ENCODE measurements at regions not wholly inside any gene's neighbourhood (a gene's known extent, or its start where the extent isn't known, plus 50 kb on each side); places are given as distances from the start of the nearest gene placed in this dataset.

DNA sequence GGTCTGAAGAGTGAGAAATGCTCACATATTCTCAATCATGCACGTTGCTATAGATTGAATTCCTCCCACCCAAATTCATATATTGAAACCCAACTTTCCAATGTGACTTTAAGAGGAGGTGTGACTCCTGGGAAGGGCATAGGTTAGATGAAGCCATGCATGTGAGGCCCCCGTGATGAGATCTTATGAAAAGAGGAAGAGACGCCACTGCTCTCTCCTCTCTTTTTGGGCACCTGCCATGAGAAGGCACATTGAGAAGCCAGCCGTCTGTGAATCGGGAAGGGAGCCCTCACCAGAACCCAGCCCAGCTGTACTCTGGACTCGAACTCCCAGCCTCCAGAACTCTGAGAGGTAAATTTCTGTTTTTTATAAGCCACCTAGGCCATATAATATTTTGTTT is 842.6 kb upstream of the SALL3 start:
- no peak for DNase-seq (ENCODE audit: low read depth in 4 of 4, low spot score in 1 of 4)

DNA sequence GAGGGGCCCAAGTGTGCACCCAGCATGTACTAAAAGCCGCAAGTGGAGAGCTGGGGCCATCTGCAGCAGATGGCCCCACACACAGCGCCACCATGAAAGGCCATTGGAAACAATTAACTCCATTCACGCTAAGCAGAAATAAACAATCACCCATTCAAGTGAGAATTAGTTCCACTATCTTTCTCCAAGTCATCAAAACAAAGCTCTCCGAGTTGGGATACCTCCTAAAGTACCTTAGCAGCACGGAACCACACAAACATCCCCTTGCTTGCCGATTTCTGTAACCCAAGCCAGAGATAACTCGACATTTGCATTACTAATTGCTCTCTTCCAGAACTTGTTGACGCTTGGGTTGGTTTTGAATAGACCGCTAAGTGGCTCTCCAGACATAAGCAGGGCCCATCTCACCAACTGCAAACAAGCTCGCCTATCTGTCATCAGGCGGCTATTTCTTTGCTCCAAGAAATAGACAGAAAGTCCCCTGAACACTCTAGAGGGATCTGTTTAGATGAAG is 840.6 kb upstream of the SALL3 start:
- no peak for DNase-seq (ENCODE audit: low read depth in 4 of 4, low spot score in 1 of 4)

GRCh38 chr18:78140294-78140693 is 839.3 kb upstream of the SALL3 start:
- no peak for DNase-seq (ENCODE audit: low read depth in 4 of 4, low spot score in 1 of 4)

DNA sequence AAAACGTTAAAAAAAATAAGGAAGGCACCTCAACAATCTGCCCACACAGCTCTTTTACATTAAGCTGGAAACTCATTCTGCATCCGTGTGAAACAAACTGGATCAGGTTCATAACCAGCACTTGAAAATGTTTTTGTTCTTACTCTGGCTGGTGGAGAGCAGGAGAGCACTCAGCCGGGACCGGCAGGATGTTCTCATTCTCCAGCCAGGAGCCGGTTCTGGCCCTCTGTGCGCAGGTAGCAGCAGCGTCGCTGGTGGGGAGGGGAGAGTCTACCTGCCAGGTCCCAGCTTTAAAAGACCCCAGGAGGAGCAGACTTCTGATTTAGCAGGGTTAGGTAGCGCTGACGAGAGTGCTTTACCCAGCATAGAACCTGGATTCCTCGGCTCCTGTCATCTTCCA is 834.9 kb upstream of the SALL3 start:
- no peak for DNase-seq (ENCODE audit: low read depth in 4 of 4, low spot score in 1 of 4)

DNA sequence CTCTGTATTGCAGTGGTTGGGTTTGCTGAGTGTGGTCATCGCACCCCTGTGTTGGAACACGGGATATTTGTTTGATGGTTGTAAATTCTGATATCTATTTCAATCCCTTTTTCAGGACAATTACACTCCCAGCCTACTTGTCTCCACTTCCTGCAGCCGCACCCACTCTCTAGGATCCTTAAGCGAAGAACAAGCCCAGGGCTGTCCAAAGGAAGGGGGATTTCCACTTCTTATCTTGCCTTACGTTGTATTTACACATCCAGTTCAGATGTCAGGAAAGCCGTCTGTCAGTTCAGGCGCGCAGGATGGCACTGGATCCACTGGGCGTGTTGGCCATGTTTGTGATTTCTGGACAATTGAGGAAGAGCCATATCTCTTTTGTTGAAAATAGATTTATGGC is 834.5 kb upstream of the SALL3 start:
- no peak for DNase-seq (ENCODE audit: low read depth in 4 of 4, low spot score in 1 of 4)

- DNase-seq (ENCODE audit: low read depth in 4 of 4, low spot score in 1 of 4): no peak
Measured at GRCh38 chr18:78146136-78147085, 833.2 kb upstream of the SALL3 start.

DNA sequence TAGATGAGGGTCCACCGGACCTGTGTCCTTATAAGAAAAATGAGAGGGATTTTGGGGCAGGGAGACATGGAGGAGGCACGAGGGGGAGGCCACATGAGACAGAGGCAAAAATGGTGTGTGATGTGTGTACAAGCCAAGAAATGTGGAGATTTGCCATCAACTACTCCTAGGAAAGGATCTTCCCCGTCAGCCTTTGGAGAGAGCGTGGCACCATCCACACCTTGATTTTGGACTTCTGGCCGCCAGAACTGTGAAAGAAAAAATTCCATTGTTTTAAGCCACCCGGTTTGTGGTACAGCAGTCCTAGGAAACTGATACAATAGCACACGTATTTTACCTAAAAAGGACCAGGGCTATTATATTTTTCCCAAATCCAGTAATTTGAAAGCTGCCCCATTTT is 829.0 kb upstream of the SALL3 start:
- DNase-seq (ENCODE audit: low read depth in 4 of 4, low spot score in 1 of 4): no peak

DNA sequence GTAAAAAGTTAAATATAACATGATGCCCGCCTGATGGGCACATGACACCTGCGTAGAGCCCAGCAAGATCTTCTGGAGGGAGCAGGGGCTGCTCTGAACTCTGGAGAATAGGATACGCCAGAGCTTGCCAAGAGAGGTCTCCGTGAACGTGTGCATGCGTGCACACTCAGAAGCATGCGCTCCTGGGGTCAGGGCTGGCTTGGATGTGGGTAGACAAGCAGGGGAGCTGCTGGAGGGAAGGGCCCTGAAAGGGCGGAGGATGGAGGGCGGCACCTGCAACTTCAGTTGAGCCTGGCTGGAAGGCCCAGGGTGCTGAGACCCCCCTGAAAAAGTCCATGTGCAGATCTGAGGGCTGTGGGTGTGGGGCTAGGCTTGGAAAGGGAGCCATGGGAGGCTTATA is 828.4 kb upstream of the SALL3 start:
- DNase-seq (ENCODE audit: low read depth in 4 of 4, low spot score in 1 of 4): no peak

- DNase-seq (ENCODE audit: low read depth in 4 of 4, low spot score in 1 of 4): no peak
Measured at GRCh38 chr18:78151948-78152725, 827.5 kb upstream of the SALL3 start.

GRCh38 chr18:78153362-78153761 is 826.3 kb upstream of the SALL3 start:
- no peak for DNase-seq (ENCODE audit: low read depth in 4 of 4, low spot score in 1 of 4)

DNA sequence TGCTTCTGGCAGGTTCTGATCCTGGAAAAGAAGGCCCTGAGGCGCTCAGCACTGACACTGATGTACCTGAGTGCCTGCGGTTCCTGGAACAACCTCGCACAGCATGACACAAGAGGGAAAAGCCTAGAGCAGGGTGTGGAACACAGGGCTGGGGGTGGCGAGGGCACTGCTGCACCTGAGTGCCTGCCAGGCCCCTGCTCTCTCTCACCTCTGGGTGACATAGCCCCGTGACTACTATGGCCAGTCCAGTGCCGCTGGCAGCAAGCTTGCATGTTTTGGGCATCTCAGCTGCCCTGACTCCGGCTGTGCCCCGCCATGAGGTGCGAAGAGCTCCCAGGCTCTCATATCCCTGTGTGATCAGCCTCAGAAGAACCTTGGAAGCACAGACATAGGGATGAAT is 825.2 kb upstream of the SALL3 start:
- DNase-seq (ENCODE audit: low read depth in 4 of 4, low spot score in 1 of 4): no peak

- no peak for DNase-seq (ENCODE audit: low read depth in 4 of 4, low spot score in 1 of 4)
Measured at GRCh38 chr18:78154853-78155252, 824.8 kb upstream of the SALL3 start.

- no peak for DNase-seq (ENCODE audit: low read depth in 4 of 4, low spot score in 1 of 4)
Measured at GRCh38 chr18:78156466-78156865, 823.2 kb upstream of the SALL3 start.

- DNase-seq (ENCODE audit: low read depth in 4 of 4, low spot score in 1 of 4): no peak
Measured at GRCh38 chr18:78158943-78159342, 820.7 kb upstream of the SALL3 start.

GRCh38 chr18:78159397-78159796 is 820.2 kb upstream of the SALL3 start:
- no peak for DNase-seq (ENCODE audit: low read depth in 4 of 4, low spot score in 1 of 4)

GRCh38 chr18:78160961-78161656 is 818.5 kb upstream of the SALL3 start:
- no peak for DNase-seq (ENCODE audit: low read depth in 4 of 4, low spot score in 1 of 4)

DNA sequence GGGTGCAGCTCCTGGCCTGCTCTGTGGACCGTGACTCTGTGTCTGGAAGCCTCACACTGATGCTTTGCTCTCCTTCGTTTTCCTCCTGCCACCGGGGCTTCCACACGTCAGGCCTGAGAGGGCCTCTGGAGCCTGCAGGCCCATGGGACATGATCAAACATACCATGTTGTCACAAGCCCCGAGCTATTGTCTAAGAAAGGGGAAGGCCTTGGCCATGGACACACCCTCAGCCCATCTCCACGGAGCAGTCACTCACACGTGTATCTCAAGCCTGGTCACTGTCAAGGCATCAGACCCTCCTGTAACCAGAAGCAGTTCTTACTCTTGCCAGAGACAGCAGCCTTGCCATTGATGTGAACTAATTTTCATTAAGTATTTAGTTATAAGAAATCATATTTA is 814.1 kb upstream of the SALL3 start:
- DNase-seq (ENCODE audit: low read depth in 4 of 4, low spot score in 1 of 4): no peak

GRCh38 chr18:78168526-78168925 is 811.1 kb upstream of the SALL3 start:
- no peak for DNase-seq (ENCODE audit: low read depth in 4 of 4, low spot score in 1 of 4)

DNA sequence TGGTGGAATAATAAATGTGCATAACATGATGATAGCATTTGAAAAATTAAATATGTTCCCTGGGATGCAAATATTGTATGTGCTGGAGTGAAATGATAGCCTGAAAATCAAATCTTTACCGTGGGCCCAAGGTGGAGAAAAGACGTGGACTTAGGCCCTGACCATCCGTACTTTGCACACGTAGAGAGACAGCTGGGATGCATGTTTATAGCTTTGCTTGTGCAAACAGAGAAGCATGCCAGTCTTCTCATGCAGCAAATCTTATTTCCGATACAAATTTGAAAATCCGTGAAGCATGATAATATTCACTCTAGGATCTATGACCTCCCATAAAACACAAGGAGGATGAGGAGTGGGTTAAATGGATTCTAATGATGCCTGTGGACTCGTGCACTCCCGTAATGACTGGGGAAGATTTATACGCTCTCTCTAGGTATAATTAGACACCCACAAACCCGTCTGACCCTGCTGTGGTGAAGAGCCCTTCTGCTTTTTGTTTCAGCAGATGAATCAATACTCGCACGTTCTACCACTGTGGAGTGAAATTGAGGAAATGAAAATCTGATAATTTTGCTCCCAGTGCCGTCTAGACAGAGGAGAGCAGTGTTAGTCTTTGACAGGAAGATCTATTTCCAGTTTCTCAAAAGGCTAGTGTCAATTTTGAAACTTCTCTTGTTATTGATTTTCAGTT is 810.3 kb upstream of the SALL3 start:
- DNase-seq (ENCODE audit: low read depth in 4 of 4, low spot score in 1 of 4): no peak

DNA sequence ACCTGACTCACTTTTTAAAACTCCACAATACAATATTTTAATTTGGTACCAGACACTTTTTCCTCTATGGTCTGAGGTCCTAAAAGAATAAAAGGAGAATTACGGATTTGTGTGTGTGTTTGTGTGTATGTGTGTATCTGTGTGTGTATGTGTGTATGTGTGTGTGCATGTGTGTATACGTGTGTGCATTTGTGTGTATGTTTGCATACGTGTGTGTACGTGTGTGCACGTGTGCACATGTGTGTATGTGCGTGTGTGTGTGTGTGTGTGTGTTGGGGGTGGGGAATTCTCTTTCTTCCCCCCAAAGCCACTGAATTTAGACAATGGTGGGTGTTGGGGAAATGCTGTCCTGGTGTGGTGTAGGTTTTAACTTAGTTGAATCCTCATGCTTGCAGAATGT is 807.7 kb upstream of the SALL3 start:
- no peak for DNase-seq (ENCODE audit: low read depth in 4 of 4, low spot score in 1 of 4)

DNA sequence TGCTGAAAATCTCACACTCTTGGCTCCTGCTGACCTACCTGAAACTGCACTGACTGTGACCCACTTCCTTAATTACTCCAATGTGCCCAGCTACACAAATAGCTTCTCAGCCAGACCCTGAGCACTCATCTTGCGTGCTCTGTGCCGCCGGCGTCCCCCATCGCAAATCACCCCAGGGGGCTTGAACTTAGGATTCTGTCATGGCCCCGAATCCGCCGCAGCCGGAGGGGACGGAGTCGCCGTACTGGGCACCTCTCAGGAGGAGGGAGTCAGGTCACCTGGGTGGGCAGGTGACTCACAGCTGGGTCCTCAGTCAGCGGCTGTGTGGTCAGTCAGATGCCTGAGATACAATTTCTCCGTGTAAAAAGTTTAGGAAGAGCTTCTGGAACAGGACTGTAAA is 804.9 kb upstream of the SALL3 start:
- no peak for DNase-seq (ENCODE audit: low read depth in 4 of 4, low spot score in 1 of 4)
